CD8-positive, alpha-beta memory T cell (primary cell): ENCODE measurements at regions not wholly inside any gene's neighbourhood (a gene's known extent, or its start where the extent isn't known, plus 50 kb on each side); places are given as distances from the start of the nearest gene placed in this dataset.

Source experiments
- CTCF ChIA-PET: fragments of 350-600 bp; sonication (Branson Sonifier 250); formaldehyde crosslinking; loops from one replicate; lab custom pipeline; 2021; ENCODE audit warnings: antibody characterized with exemption; lab: Charles Lee
- POLR2A ChIA-PET: fragments of 350-600 bp; sonication (Branson Sonifier 250); formaldehyde crosslinking; loops from one replicate; lab custom pipeline; 2021; ENCODE audit warnings: antibody characterized with exemption; lab: Charles Lee
- DNase-seq, 5 donors: peaks; one replicate each; pipeline versions ENCODE4 v3.0.0 to v3.0.0-alpha.2; 2020 to 2022; ENCODE audit warnings: mixed read lengths in 1 of 5
- H3K27ac ChIP-seq: one replicate; pipeline ENCODE4 v1.7.0; 2013; ENCODE audit warnings: low read depth, mild to moderate bottlenecking, low read length, moderate library complexity
- H3K27me3 ChIP-seq: 2 replicates; pipeline ENCODE4 v1.7.0; 2013; ENCODE audit warnings: low read length, mild to moderate bottlenecking; ENCODE audit not compliant: insufficient read depth, poor library complexity, severe bottlenecking
- H3K36me3 ChIP-seq: 2 replicates; pipeline ENCODE4 v1.7.0; 2013; ENCODE audit warnings: mild to moderate bottlenecking, low read length, moderate library complexity; ENCODE audit not compliant: insufficient read depth
- H3K4me1 ChIP-seq: 2 replicates; pipeline ENCODE4 v1.7.0; 2013; ENCODE audit warnings: mild to moderate bottlenecking, low read length, moderate library complexity; ENCODE audit not compliant: insufficient read depth
- H3K4me3 ChIP-seq: 2 replicates; pipeline ENCODE4 v1.7.0; 2013; ENCODE audit warnings: mild to moderate bottlenecking, low read length
- H3K9me3 ChIP-seq: 2 replicates; pipeline ENCODE4 v1.7.0; 2013; ENCODE audit warnings: mild to moderate bottlenecking, low read length
- H3K27ac Mint-ChIP-seq, 8 donors: one replicate each; pipeline ENCODE4 v1.8.0; 2020 to 2021; ENCODE audit warnings: mixed read lengths in 8 of 8, mild to moderate bottlenecking in 6 of 8, inconsistent platforms in 3 of 8, moderate library complexity in 3 of 8
- H3K27me3 Mint-ChIP-seq, 2 donors: one replicate each; pipeline ENCODE4 v1.8.0; 2020 to 2021; ENCODE audit warnings: mixed read lengths in 2 of 2, mild to moderate bottlenecking in 1 of 2, moderate library complexity in 1 of 2
- H3K36me3 Mint-ChIP-seq, 3 donors: one replicate each; pipeline ENCODE4 v1.8.0; 2020 to 2021; ENCODE audit warnings: mixed read lengths in 3 of 3, inconsistent platforms in 1 of 3, mild to moderate bottlenecking in 1 of 3
- H3K4me1 Mint-ChIP-seq, 3 donors: one replicate each; pipeline ENCODE4 v1.8.0; 2020 to 2021; ENCODE audit warnings: mixed read lengths in 3 of 3, inconsistent platforms in 1 of 3, mild to moderate bottlenecking in 1 of 3
- H3K4me3 Mint-ChIP-seq, 7 donors: one replicate each; pipeline ENCODE4 v1.8.0; 2020 to 2021; ENCODE audit warnings: mixed read lengths in 7 of 7, mild to moderate bottlenecking in 6 of 7, moderate library complexity in 4 of 7, inconsistent platforms in 2 of 7
- H3K9me3 Mint-ChIP-seq, 5 donors: one replicate each; pipeline ENCODE4 v1.8.0; 2020 to 2022; ENCODE audit warnings: mixed read lengths in 5 of 5, mild to moderate bottlenecking in 3 of 5, moderate library complexity in 2 of 5, inconsistent platforms in 1 of 5

DNA sequence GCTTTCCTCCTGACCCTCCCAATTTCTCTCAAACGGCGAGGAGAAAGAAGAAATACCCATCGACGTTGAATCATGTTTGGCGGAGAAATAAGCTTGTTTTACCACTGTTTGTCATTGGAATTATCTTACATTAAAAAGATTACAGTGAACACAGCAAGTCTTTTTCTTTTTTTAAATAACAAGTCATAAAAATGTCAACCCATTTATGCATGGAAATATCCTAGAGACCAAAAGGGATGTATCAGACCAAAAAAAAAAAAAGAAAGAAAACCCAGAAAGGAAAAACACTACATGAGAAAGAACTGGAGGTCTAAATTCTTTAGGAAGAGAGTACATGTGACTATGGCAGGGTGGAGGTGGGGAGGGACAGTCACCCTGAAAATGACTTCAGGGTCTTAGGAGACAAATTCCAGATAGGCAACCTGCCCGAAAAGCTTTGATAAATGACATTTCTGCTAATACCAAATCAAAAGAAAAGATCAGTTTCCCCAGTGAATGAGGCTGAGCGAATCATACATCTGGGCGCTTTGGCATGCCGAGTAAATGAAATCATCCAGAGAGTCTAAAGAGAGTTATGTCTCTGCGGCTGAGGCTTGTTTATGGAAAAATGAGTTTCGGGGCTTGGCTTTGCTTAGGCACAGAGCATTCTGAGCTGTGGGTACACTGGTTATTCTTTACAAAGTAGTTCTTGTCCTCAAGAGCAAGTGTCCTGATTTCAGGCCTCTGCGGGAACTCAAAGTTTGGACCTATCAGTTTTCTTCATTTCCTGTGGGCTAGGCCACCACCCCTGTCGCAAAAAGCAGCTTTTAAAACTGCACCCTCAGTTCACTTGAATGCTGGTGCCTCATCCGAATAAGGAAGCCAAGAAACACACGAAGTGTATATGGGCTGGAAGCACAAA, 110.1 kb upstream of the TGFBR2 start:
- Mint-ChIP-seq H3K27ac (no peak overlapping the region), H3K27me3 (peaks cover 9 to 13% of the 10 kb centered on the region in 2 donors), H3K9me3 (no peaks in the 10 kb centered on the region), H3K4me1 (peaks cover 8 to 13% (median 9%) of the 10 kb centered on the region in 3 donors), H3K4me3 (no peak overlapping the region), H3K36me3 (peaks cover 0 to 14% (median 0%) of the 10 kb centered on the region in 3 donors)
- no peaks in the 10 kb centered on the region for H3K27me3 ChIP-seq
- no peak overlapping the region for H3K27ac ChIP-seq
- POLR2A ChIA-PET: no interaction called here
- no peaks in the 10 kb centered on the region for H3K36me3 ChIP-seq
- CTCF ChIA-PET: no interaction called here
- peak in 1 of 5 donors; percentile 11 for DNase-seq
- no peaks in the 10 kb centered on the region for H3K9me3 ChIP-seq
- H3K4me1 ChIP-seq: peaks cover 11% of the 10 kb centered on the region
- H3K4me3 ChIP-seq: no peak overlapping the region

DNA sequence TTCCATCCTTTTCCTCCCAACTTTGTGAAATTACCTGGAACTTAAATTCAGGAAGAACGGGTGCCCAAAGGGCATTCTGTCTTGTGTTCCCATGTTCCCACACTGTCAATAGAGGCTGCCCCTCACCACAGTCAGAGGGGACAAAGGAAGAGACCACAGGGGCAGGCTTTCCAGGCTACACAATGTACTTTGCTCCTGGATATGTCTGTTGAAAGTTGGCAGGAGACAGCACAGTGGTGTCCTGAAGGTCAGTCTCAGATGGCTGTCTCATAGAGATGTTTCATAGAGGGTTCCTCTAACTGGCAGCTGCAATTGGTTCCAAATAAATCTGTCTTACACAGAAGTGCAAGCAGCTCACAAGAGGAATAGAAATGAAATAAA, 107.8 kb upstream of the TGFBR2 start:
- Histone ChIP-seq H3K4me3 (no peak overlapping the region), H3K27me3 (no peaks in the 10 kb centered on the region), H3K4me1 (peaks cover 11% of the 10 kb centered on the region), H3K27ac (no peak overlapping the region), H3K9me3 (no peaks in the 10 kb centered on the region), H3K36me3 (no peaks in the 10 kb centered on the region)
- Mint-ChIP-seq H3K9me3 (no peaks in the 10 kb centered on the region), H3K27me3 (peaks cover 9 to 13% of the 10 kb centered on the region in 2 donors), H3K27ac (peak overlapping the region in 1 of 8 donors; percentile 55), H3K4me3 (no peak overlapping the region), H3K36me3 (peaks cover 0 to 11% (median 0%) of the 10 kb centered on the region in 3 donors), H3K4me1 (peaks cover 8 to 25% (median 18%) of the 10 kb centered on the region in 3 donors)
- ChIA-PET POLR2A (no interaction called here), CTCF (no interaction called here)
- no peak for DNase-seq

- ChIA-PET POLR2A (no interaction called here), CTCF (no interaction called here)
- Histone ChIP-seq H3K27me3 (no peaks in the 10 kb centered on the region), H3K4me1 (peaks cover 5% of the 10 kb centered on the region), H3K9me3 (no peaks in the 10 kb centered on the region), H3K36me3 (no peaks in the 10 kb centered on the region), H3K4me3 (no peak overlapping the region), H3K27ac (no peak overlapping the region)
- H3K27me3 Mint-ChIP-seq: peaks cover 7 to 11% of the 10 kb centered on the region in 2 donors
- DNase-seq: no peak
- no peaks in the 10 kb centered on the region for H3K9me3 Mint-ChIP-seq
- H3K4me1 Mint-ChIP-seq: peaks cover 6 to 25% (median 18%) of the 10 kb centered on the region in 3 donors
- H3K36me3 Mint-ChIP-seq: peaks cover 0 to 15% (median 0%) of the 10 kb centered on the region in 3 donors
- H3K27ac Mint-ChIP-seq: no peak overlapping the region
- H3K4me3 Mint-ChIP-seq: no peak overlapping the region
Observed at GRCh38 chr3:30500666-30501399, 105.6 kb upstream of the TGFBR2 start.

- Mint-ChIP-seq H3K36me3 (peaks cover 0 to 15% (median 0%) of the 10 kb centered on the region in 3 donors), H3K4me1 (peaks cover 6 to 25% (median 18%) of the 10 kb centered on the region in 3 donors), H3K4me3 (no peak overlapping the region), H3K27ac (no peak overlapping the region), H3K9me3 (no peaks in the 10 kb centered on the region), H3K27me3 (peaks cover 7 to 11% of the 10 kb centered on the region in 2 donors)
- H3K4me3 ChIP-seq: no peak overlapping the region
- H3K4me1 ChIP-seq: no peaks in the 10 kb centered on the region
- no peaks in the 10 kb centered on the region for H3K9me3 ChIP-seq
- CTCF ChIA-PET: no interaction called here
- no peak overlapping the region for H3K27ac ChIP-seq
- no peaks in the 10 kb centered on the region for H3K36me3 ChIP-seq
- no peak for DNase-seq
- POLR2A ChIA-PET: no interaction called here
- H3K27me3 ChIP-seq: no peaks in the 10 kb centered on the region
Observed at GRCh38 chr3:30501526-30501925, 104.9 kb upstream of the TGFBR2 start.

DNA sequence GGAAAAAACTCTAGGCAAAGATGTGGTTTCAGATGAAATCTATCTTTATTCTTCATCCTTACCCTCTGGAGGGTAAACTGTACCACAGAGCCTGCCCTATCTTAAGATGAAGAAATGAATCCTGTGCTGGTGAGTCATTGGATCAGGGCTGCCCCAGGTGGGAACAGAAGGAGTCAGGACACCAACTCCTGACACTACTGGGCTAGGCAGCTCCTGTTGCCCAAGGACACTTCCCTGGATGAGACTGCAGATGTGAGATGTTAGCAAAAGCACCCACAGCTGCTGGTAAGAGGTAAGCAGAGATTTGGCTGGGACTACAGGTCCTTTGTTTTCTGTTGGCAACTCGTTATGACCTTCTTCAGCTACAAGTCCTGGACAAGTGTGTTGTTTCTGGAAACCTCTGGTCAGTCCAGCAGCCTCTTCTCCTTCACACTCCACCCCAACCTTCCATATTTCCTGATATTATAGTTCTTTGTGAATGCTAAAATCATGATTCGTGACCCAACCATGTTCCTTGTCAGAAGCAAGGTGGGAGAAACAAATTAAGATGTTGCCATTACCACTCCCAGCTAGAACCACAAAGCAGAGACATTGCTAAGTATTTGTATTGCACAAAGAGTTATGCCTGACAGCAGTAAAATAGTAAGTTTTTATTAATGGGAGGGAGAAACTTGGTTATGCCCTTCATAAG, 104.2 kb upstream of the TGFBR2 start:
- H3K4me1 ChIP-seq: no peaks in the 10 kb centered on the region
- Mint-ChIP-seq H3K27me3 (peaks cover 6 to 11% of the 10 kb centered on the region in 2 donors), H3K9me3 (no peaks in the 10 kb centered on the region), H3K27ac (no peak overlapping the region), H3K4me3 (no peak overlapping the region), H3K4me1 (peaks cover 6 to 25% (median 18%) of the 10 kb centered on the region in 3 donors), H3K36me3 (peaks cover 0 to 15% (median 0%) of the 10 kb centered on the region in 3 donors)
- no peaks in the 10 kb centered on the region for H3K27me3 ChIP-seq
- ChIA-PET CTCF (no interaction called here), POLR2A (no interaction called here)
- no peak for DNase-seq
- H3K36me3 ChIP-seq: no peaks in the 10 kb centered on the region
- no peak overlapping the region for H3K27ac ChIP-seq
- no peaks in the 10 kb centered on the region for H3K9me3 ChIP-seq
- no peak overlapping the region for H3K4me3 ChIP-seq

- ChIA-PET CTCF (no interaction called here), POLR2A (no interaction called here)
- peaks cover 6 to 11% of the 10 kb centered on the region in 2 donors for H3K27me3 Mint-ChIP-seq
Observed at GRCh38 chr3:30502742-30503073, 103.7 kb upstream of the TGFBR2 start.

GRCh38 chr3:30503446-30503845, 103.0 kb upstream of the TGFBR2 start:
- H3K36me3 Mint-ChIP-seq: peaks cover 0 to 15% (median 0%) of the 10 kb centered on the region in 3 donors
- Histone ChIP-seq H3K27me3 (no peaks in the 10 kb centered on the region), H3K9me3 (no peaks in the 10 kb centered on the region), H3K4me1 (no peaks in the 10 kb centered on the region), H3K4me3 (no peak overlapping the region), H3K27ac (no peak overlapping the region), H3K36me3 (no peaks in the 10 kb centered on the region)
- H3K27ac Mint-ChIP-seq: no peak overlapping the region
- ChIA-PET CTCF (no interaction called here), POLR2A (no interaction called here)
- peaks cover 6 to 25% (median 18%) of the 10 kb centered on the region in 3 donors for H3K4me1 Mint-ChIP-seq
- H3K9me3 Mint-ChIP-seq: no peaks in the 10 kb centered on the region
- H3K27me3 Mint-ChIP-seq: peaks cover 6 to 11% of the 10 kb centered on the region in 2 donors
- H3K4me3 Mint-ChIP-seq: no peak overlapping the region
- no peak for DNase-seq

More at GRCh38 chr3:30502742-30503073, 103.7 kb upstream of the TGFBR2 start:
- Mint-ChIP-seq H3K9me3 (no peaks in the 10 kb centered on the region), H3K4me3 (no peak overlapping the region), H3K4me1 (peaks cover 6 to 25% (median 18%) of the 10 kb centered on the region in 3 donors), H3K36me3 (peaks cover 0 to 15% (median 0%) of the 10 kb centered on the region in 3 donors), H3K27ac (peak overlapping the region in 1 of 8 donors; percentile 37)
- Histone ChIP-seq H3K36me3 (no peaks in the 10 kb centered on the region), H3K4me3 (no peak overlapping the region), H3K27me3 (no peaks in the 10 kb centered on the region), H3K4me1 (no peaks in the 10 kb centered on the region), H3K27ac (no peak overlapping the region), H3K9me3 (no peaks in the 10 kb centered on the region)
- DNase-seq: no peak
